ENCODE measurements at regions not wholly inside any gene's neighbourhood (a gene's known extent, or its start where the extent isn't known, plus 50 kb on each side); places are given as distances from the start of the nearest gene placed in this dataset.

DNA sequence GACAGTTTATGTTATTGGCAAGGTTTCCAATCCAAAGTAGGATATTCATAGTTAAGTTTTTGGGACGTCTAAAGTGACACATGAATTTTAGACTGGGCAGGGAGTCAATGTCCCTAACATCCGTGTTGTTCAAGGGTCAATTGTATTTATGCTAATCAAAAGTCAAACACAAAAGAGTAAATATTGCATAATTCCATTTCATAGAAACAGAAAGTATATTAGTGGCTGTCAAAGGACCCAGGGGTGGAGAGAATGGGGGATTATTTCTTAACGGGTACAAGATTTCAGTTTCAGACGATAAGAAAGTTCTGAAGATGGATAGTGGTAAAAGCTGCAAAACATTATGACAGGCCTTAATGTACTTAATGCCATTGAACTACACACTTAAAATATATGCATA lies 971.8 kb upstream of the AGA start:
- POLR2A ChIA-PET: no interaction called here
- intact Hi-C loops (cut with micrococcal nuclease; ENCODE audit: unreplicated experiment): no loop called here

DNA sequence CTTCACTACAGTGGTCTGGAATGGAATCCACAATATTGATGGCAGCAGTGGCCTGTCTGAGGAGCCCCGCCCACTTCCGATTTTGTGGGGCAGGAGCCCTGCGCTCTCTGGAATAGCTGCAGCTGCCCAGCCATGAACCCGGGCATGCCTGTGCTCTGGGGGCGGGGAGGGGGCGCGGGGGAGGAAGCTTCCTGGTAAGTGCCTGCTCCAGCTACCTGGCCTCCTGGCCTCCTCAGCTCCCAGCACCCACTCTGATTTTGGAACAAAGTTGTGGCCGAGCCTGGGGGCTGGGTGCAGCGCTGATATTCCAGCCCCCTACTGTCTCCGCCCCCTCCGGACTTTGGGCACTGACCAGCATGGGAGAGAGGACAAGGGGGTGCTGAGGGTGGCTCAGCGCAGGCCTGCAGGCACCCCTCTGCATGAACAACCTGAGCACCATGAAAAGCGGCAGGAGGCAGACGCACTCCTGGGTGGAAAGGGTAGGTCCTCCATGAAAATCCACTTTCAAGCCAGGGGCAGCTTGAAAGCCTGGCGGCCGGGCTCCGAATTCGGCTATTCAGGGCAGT lies 972.7 kb upstream of the AGA start:
- Mint-ChIP-seq H3K27me3 (ENCODE audit: insufficient read depth, unreplicated experiment) (no peaks in the 10 kb centered on the region), H3K27ac (ENCODE audit: unreplicated experiment) (no peak overlapping the region), H3K36me3 (ENCODE audit: insufficient read depth, unreplicated experiment) (no peaks in the 10 kb centered on the region), H3K9me3 (ENCODE audit: unreplicated experiment) (no peaks in the 10 kb centered on the region), H3K4me3 (ENCODE audit: unreplicated experiment) (no peak overlapping the region), H3K4me1 (ENCODE audit: low read depth, unreplicated experiment) (peaks cover 5% of the 10 kb centered on the region)
- CTCF ChIA-PET: no interaction called here
- intact Hi-C loops (cut with micrococcal nuclease; ENCODE audit: unreplicated experiment): no loop called here
- H3K27me3 ChIP-seq (replicated peaks; ENCODE audit: control insufficient read depth, insufficient read depth, low read length): no peaks in the 10 kb centered on the region
- no peaks in the 10 kb centered on the region for H3K4me1 ChIP-seq
- TF ChIP-seq, protein P1, sequence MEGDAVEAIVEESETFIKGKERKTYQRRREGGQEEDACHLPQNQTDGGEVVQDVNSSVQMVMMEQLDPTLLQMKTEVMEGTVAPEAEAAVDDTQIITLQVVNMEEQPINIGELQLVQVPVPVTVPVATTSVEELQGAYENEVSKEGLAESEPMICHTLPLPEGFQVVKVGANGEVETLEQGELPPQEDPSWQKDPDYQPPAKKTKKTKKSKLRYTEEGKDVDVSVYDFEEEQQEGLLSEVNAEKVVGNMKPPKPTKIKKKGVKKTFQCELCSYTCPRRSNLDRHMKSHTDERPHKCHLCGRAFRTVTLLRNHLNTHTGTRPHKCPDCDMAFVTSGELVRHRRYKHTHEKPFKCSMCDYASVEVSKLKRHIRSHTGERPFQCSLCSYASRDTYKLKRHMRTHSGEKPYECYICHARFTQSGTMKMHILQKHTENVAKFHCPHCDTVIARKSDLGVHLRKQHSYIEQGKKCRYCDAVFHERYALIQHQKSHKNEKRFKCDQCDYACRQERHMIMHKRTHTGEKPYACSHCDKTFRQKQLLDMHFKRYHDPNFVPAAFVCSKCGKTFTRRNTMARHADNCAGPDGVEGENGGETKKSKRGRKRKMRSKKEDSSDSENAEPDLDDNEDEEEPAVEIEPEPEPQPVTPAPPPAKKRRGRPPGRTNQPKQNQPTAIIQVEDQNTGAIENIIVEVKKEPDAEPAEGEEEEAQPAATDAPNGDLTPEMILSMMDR (IDR thresholded peaks at IDR 0.05; ENCODE audit: insufficient read depth in 1 of 2, low read depth in 1 of 2, low read length in 1 of 2, severe bottlenecking in 1 of 2, unreplicated experiment in 1 of 2): no peak
- no peaks in the 10 kb centered on the region for H3K9me3 ChIP-seq
- DNase-seq: no peak
- no peaks in the 10 kb centered on the region for H3K36me3 ChIP-seq (ENCODE audit: control insufficient read depth, insufficient read depth, low read length)
- H3K4me3 ChIP-seq (ENCODE audit: low read depth, low read length): no peak overlapping the region
- no TSS peak for BruUV-seq (replicated peaks)
- POLR2A ChIA-PET: no interaction called here

More for the DNA sequence above, 971.8 kb upstream of the AGA start:
- H3K36me3 Mint-ChIP-seq (ENCODE audit: insufficient read depth, unreplicated experiment): no peaks in the 10 kb centered on the region
- no peaks in the 10 kb centered on the region for H3K27me3 Mint-ChIP-seq (ENCODE audit: insufficient read depth, unreplicated experiment)
- no TSS peak for BruUV-seq (replicated peaks)
- no peak overlapping the region for H3K4me3 Mint-ChIP-seq (ENCODE audit: unreplicated experiment)
- Histone ChIP-seq H3K4me3 (ENCODE audit: low read depth, low read length) (no peak overlapping the region), H3K9me3 (no peaks in the 10 kb centered on the region), H3K36me3 (ENCODE audit: control insufficient read depth, insufficient read depth, low read length) (no peaks in the 10 kb centered on the region), H3K27me3 (replicated peaks; ENCODE audit: control insufficient read depth, insufficient read depth, low read length) (no peaks in the 10 kb centered on the region), H3K4me1 (no peaks in the 10 kb centered on the region)
- CTCF ChIA-PET: no interaction called here
- H3K27ac Mint-ChIP-seq (ENCODE audit: unreplicated experiment): no peak overlapping the region
- TF ChIP-seq, protein P1 (IDR thresholded peaks at IDR 0.05; ENCODE audit: insufficient read depth in 1 of 2, low read depth in 1 of 2, low read length in 1 of 2, severe bottlenecking in 1 of 2, unreplicated experiment in 1 of 2): no peak
- H3K4me1 Mint-ChIP-seq (ENCODE audit: low read depth, unreplicated experiment): peaks cover 5% of the 10 kb centered on the region
- H3K9me3 Mint-ChIP-seq (ENCODE audit: unreplicated experiment): no peaks in the 10 kb centered on the region
- no peak for DNase-seq

DNA sequence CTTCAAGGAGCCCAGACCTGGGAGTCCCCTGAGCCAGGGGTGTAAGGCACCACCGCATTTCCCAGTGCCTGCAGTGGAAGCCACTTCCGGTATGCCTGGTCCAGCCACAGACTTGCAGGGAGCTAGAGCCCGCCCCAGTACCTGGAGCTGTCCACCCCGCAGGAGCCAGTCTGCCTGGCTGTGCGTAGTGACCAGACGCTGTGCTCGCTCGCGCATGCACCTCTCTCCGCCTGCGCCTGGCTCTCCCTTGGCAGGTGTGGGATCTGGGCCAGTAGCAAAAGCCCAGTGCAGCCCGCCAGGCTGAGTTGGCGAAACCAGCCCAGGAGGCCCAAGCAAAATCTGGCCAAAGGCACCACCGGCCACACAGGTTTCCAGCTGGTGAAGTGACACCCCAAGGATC lies 973.7 kb upstream of the AGA start:
- no peak overlapping the region for H3K4me3 ChIP-seq (ENCODE audit: low read depth, low read length)
- Mint-ChIP-seq H3K27ac (ENCODE audit: unreplicated experiment) (no peak overlapping the region), H3K4me3 (ENCODE audit: unreplicated experiment) (no peak overlapping the region), H3K4me1 (ENCODE audit: low read depth, unreplicated experiment) (peaks cover 5% of the 10 kb centered on the region), H3K27me3 (ENCODE audit: insufficient read depth, unreplicated experiment) (no peaks in the 10 kb centered on the region), H3K36me3 (ENCODE audit: insufficient read depth, unreplicated experiment) (no peaks in the 10 kb centered on the region), H3K9me3 (ENCODE audit: unreplicated experiment) (no peaks in the 10 kb centered on the region)
- BruUV-seq (replicated peaks): no TSS peak
- TF ChIP-seq, protein P1 (IDR thresholded peaks at IDR 0.05; ENCODE audit: insufficient read depth in 1 of 2, low read depth in 1 of 2, low read length in 1 of 2, severe bottlenecking in 1 of 2, unreplicated experiment in 1 of 2): no peak
- H3K9me3 ChIP-seq: no peaks in the 10 kb centered on the region
- no peaks in the 10 kb centered on the region for H3K4me1 ChIP-seq
- POLR2A ChIA-PET: no interaction called here
- intact Hi-C loops (cut with micrococcal nuclease; ENCODE audit: unreplicated experiment): no loop called here
- no peak for DNase-seq
- CTCF ChIA-PET: no interaction called here
- no peaks in the 10 kb centered on the region for H3K36me3 ChIP-seq (ENCODE audit: control insufficient read depth, insufficient read depth, low read length)
- no peaks in the 10 kb centered on the region for H3K27me3 ChIP-seq (replicated peaks; ENCODE audit: control insufficient read depth, insufficient read depth, low read length)

Measured in Caco-2 (cell line).